GM19099 (cell line): ENCODE measurements at regions not wholly inside any gene's neighbourhood (a gene's known extent, or its start where the extent isn't known, plus 50 kb on each side); places are given as distances from the start of the nearest gene placed in this dataset.

Source experiments
- POLR2A ChIP-seq: IDR thresholded peaks from 3 replicates; pipeline ENCODE4 v1.6.1; 2011; ENCODE audit warnings: low read depth; ENCODE audit not compliant: insufficient read length; ENCODE audit errors: extremely low read depth

GRCh38 chr2:7094231-7094741 lies 177.1 kb downstream of the RNF144A start:
- TF ChIP-seq POLR2A: no peak

- no peak for TF ChIP-seq POLR2A
Observed at GRCh38 chr2:7096726-7097352, 179.6 kb downstream of the RNF144A start.

- no peak for TF ChIP-seq POLR2A
Observed at GRCh38 chr2:7097353-7097895, 180.2 kb downstream of the RNF144A start.

DNA sequence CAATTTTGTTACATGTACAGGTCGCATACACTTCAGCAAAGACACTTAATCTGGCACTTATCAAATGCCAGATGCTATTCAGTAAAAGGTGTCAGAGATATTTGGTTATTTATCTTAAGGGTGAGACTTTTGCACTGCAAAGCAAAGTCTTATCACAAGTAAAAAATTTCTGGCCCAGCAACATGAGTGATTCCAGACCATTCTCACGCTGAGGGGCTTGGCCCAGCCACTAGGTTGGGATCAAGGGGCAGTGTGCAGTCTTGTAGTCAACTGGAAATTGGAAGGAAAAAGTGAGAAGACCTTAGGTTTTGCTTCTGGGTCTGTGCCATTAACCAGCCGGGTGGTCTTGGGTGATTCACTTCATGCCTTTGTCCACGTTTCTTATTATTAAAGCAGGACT lies 181.6 kb downstream of the RNF144A start:
- no peak for TF ChIP-seq POLR2A

DNA sequence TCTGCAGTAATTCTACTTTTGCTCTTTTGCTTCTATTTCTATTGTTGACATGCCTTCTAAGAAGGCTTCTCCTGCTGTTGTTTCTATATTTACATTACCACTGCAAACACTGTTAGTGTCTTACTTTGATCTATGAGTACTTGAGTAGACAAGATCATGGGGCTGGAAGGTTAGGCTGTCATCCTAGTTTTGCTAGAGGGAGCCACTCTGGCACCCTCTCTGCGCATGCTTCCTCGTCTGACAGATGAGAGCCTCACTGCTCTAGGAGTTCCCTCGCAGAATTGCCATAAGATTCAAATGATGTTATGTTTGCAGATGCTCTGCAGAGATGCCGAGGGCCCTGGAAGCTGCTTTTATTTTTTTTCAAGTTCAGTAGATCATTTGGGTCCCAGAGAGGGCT lies 185.6 kb downstream of the RNF144A start:
- TF ChIP-seq POLR2A: no peak

GRCh38 chr2:7108792-7109532 lies 191.8 kb downstream of the RNF144A start:
- TF ChIP-seq POLR2A: no peak

DNA sequence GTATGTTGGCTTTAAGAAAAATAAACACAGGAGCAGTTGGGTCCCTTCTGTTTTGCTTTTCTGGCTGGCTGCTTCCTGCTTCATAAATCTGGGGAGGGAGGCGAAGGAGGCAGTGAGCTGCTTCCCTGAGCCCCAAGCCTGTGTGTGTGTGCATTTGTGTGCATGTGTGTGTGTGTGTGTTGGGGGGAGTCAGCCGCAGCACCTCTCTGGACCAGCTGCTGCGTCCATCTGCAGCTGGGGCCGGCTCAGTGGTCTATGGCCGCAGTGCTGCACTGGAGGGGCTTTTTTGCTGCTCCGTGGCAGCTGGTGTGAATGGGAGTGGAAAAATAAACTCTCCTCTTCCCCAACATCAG lies 192.3 kb downstream of the RNF144A start:
- no peak for TF ChIP-seq POLR2A

DNA sequence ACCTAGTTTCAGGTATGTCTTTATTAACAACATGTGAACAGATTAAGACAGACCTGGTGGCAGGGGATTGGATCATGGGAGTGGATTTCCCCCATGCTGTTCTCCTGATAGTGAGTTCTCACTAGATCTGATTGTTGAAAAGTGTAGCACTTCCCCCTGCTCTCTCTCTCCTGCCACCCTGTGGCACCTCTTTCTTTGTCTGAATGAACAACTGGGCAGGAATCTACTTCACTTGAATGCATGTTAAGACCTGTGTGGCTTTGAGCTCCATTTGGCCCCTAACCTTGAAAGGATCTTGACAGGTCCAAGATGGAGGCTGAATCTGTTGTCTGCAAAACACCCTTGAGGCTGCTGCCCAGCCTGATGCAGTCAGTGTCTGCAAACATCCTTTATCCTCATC lies 194.4 kb downstream of the RNF144A start:
- no peak for TF ChIP-seq POLR2A

GRCh38 chr2:7115364-7115763 lies 198.2 kb downstream of the RNF144A start:
- TF ChIP-seq POLR2A: no peak

DNA sequence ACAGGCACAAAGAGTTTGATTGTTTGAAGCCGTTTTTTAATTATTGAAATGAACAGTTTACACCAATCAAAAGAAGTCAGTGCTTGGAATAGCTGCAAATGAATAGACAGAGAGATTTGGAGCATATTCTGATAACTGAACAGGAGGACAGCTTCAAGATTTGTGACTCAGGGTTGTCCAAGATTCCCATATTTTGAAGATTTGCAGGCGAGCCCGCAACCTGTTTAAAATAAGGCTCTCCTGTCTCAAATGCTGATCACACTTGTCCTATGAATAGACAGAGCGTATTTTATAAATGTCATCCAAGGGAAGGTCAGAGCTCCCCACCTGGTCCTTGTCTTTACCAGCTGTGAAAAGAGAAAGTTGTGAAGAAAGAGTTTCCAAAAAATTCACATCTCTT lies 198.7 kb downstream of the RNF144A start:
- no peak for TF ChIP-seq POLR2A

GRCh38 chr2:7116511-7116910 lies 199.3 kb downstream of the RNF144A start:
- no peak for TF ChIP-seq POLR2A

DNA sequence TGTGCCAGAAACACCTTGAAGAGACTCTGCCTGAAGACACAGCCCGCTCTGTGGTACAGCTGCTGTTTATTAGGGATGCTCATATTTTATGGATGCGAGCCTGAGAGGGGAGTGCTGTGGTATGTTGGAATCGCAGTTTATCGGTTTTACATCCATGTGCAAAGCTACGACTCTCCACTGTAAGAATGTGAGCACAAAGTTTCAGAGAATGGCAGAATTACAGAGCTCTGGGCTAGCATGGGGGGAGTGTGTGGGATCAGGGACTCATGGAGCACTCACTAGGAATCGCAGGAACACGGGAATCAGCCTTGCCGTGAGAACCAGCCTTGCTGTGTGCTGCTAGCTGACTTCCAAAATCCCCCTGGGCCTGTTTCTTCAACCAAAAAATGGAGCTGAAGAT lies 199.9 kb downstream of the RNF144A start:
- TF ChIP-seq POLR2A: no peak

DNA sequence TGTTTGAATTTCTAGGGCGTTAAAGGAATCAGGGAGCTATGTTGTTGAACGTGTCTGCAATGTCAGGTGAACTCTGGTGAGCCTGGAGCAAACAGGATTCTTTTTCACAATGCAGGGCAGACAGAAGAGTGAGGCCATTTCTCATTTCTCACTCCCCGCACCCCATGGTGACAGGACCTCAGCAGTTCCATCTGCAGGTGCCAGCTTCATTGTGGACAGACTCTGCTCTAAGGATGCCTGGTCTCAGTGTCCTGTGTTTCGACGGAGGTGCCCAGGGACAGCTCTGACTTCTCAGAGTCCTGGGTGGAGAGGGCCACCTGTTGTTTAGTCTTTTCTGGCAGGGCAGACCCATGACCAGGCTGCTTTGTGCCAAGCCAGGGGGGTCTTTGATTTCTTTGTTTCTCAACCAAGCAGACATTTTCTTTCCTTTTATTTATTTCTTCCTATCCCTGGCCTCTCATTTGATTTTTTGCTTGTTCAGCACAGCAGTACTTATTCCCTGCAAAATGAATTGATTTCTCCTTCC lies 201.5 kb downstream of the RNF144A start:
- no peak for TF ChIP-seq POLR2A

DNA sequence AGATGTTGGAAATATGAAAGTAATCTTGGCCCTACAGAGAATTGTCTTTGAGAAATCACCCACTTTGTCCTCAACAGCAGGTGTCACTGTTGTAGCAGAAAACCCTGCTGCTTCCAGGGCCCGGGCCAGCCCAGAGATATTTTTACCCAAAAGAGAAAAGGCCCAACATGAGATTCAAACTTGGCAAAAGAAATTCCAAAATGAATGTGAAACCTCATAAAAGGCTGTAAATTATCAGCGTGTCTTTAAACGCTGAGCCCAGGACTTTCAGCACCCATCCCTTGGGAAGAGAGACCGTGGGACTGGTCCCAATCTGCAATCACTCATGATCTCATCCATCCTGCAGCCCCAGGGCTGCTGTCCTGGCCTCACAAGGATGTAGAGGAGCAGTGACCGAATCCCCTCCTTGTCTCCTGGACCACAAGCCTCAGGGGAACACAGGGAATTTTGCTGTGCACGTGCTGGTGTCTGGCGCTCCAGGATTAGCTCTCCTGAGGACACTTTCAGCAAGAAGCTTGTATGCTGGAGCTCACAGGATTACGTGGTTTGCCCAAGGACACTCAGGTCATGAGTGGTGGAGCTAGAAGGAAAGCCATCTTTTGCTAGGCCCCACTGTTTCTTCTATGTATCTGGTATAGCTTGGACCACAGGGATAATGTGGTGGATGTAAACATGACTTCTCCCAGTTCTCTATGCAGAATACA lies 202.1 kb downstream of the RNF144A start:
- no peak for TF ChIP-seq POLR2A

DNA sequence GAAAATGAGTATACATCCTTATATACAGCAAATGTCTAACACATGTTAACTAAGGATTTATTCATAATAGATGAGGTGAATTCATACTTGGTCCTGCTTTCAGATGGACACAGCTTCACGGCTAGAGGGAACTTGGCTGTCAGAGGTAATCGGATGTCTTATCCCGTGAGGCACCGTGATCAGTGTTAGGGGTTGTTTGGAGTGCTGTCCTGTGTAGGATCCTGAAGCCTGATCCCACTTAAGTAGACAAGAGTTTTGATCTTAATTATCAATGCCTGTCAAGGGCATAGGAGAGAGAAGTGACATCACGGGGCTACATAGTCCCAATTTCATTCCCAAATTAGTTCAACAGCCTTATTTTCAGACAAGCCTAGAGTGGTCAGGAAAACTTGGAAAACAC lies 204.6 kb downstream of the RNF144A start:
- no peak for TF ChIP-seq POLR2A
